ENCODE measurements at regions not wholly inside any gene's neighbourhood (a gene's known extent, or its start where the extent isn't known, plus 50 kb on each side); places are given as distances from the start of the nearest gene placed in this dataset.

- no peaks in the 10 kb centered on the region for H3K9me3 ChIP-seq (ENCODE audit: control insufficient read depth, insufficient read depth, low read depth, low read length)
- H3K27ac ChIP-seq (ENCODE audit: extremely low read depth, low read depth, low read length): no peak overlapping the region
- POLR2A ChIA-PET: no interaction called here
- TF ChIP-seq IKZF3 (tag by site-specific recombination; IDR thresholded peaks at IDR 0.05) (peak; percentile 67; the same call in 1 of the 2 replicates), ZNF112 (tag by site-specific recombination; IDR thresholded peaks at IDR 0.05) (no peak), KLF9 (tag by site-specific recombination; IDR thresholded peaks at IDR 0.05; ENCODE audit: low read depth) (no peak)
- H3K4me1 ChIP-seq (ENCODE audit: control insufficient read depth, insufficient read depth, low read length): no peaks in the 10 kb centered on the region
- CTCF ChIA-PET: no interaction called here
- no peaks in the 10 kb centered on the region for H3K36me3 ChIP-seq (ENCODE audit: control insufficient read depth in 2 of 2, insufficient read depth in 1 of 2, low read length in 2 of 2)
- no peak overlapping the region for H3K4me3 ChIP-seq (ENCODE audit: low read depth, low read length)
Observed at GRCh38 chr10:124229201-124229988, 136.0 kb upstream of the CHST15 start.

GRCh38 chr10:124228471-124228870, 135.1 kb upstream of the CHST15 start:
- TF ChIP-seq AEBP2 (tag by site-specific recombination; IDR thresholded peaks at IDR 0.05; ENCODE audit: borderline replicate concordance) (no peak), ZNF571 (tag by site-specific recombination; IDR thresholded peaks at IDR 0.05) (no peak), ZNF555 (tag by site-specific recombination; conservative IDR thresholded peaks at IDR 0.05) (no peak), ZNF26 (tag by site-specific recombination; IDR thresholded peaks at IDR 0.05) (no peak), ZNF324 (tag by site-specific recombination; IDR thresholded peaks at IDR 0.05) (no peak), ZNF24 (tag by site-specific recombination; IDR thresholded peaks at IDR 0.05) (no peak), ZNF707 (tag by site-specific recombination; IDR thresholded peaks at IDR 0.05) (no peak), ZNF350 (tag by site-specific recombination; IDR thresholded peaks at IDR 0.05) (no peak), ZNF785 (tag by site-specific recombination; IDR thresholded peaks at IDR 0.05) (no peak), ZNF211 (tag by site-specific recombination; IDR thresholded peaks at IDR 0.05; ENCODE audit: low read depth) (no peak), ZSCAN30 (tag by site-specific recombination; IDR thresholded peaks at IDR 0.05) (no peak)
- Histone ChIP-seq H3K9me3 (ENCODE audit: control insufficient read depth, insufficient read depth, low read depth, low read length) (no peaks in the 10 kb centered on the region), H3K27ac (ENCODE audit: extremely low read depth, low read depth, low read length) (no peak overlapping the region), H3K36me3 (ENCODE audit: control insufficient read depth in 2 of 2, insufficient read depth in 1 of 2, low read length in 2 of 2) (no peaks in the 10 kb centered on the region), H3K4me3 (ENCODE audit: low read depth, low read length) (no peak overlapping the region), H3K4me1 (ENCODE audit: control insufficient read depth, insufficient read depth, low read length) (no peaks in the 10 kb centered on the region)
- ChIA-PET CTCF (interaction anchor here (0.8 kb wide), 1 partner anchor 232 kb away, joined by 3 read pairs; no protein-coding TSS in a partner anchor), POLR2A (no interaction called here)

- H3K36me3 ChIP-seq (ENCODE audit: control insufficient read depth in 2 of 2, insufficient read depth in 1 of 2, low read length in 2 of 2): no peaks in the 10 kb centered on the region
- no peak overlapping the region for H3K27ac ChIP-seq (ENCODE audit: extremely low read depth, low read depth, low read length)
- no peaks in the 10 kb centered on the region for H3K4me1 ChIP-seq (ENCODE audit: control insufficient read depth, insufficient read depth, low read length)
- no peak overlapping the region for H3K4me3 ChIP-seq (ENCODE audit: low read depth, low read length)
- H3K9me3 ChIP-seq (ENCODE audit: control insufficient read depth, insufficient read depth, low read depth, low read length): no peaks in the 10 kb centered on the region
- ChIA-PET POLR2A (no interaction called here), CTCF (interaction anchor here (0.8 kb wide), 1 partner anchor 232 kb away, joined by 3 read pairs; no protein-coding TSS in a partner anchor)
- TF ChIP-seq ZNF280D (tag by site-specific recombination; IDR thresholded peaks at IDR 0.05): no peak
- TF ChIP-seq ZNF248 (tag by site-specific recombination; IDR thresholded peaks at IDR 0.05): no peak
- TF ChIP-seq ZBTB1 (tag by site-specific recombination; IDR thresholded peaks at IDR 0.05): no peak
- TF ChIP-seq GLIS2 (tag by site-specific recombination; IDR thresholded peaks at IDR 0.05): no peak
- no peak for TF ChIP-seq ZBTB48 (tag by site-specific recombination; IDR thresholded peaks at IDR 0.05)
- no peak for TF ChIP-seq ZNF335 (tag by site-specific recombination; conservative IDR thresholded peaks at IDR 0.05)
- TF ChIP-seq ZNF366 (tag by site-specific recombination; conservative IDR thresholded peaks at IDR 0.05): no peak
- no peak for TF ChIP-seq SP3 (tag by site-specific recombination; IDR thresholded peaks at IDR 0.05)
- TF ChIP-seq ZBTB10 (tag by site-specific recombination; IDR thresholded peaks at IDR 0.05): no peak
Observed at GRCh38 chr10:124227988-124228387, 134.6 kb upstream of the CHST15 start.

Data from HEK293 (cell line).